IMR-90 (cell line): ENCODE measurements at regions not wholly inside any gene's neighbourhood (a gene's known extent, or its start where the extent isn't known, plus 50 kb on each side); places are given as distances from the start of the nearest gene placed in this dataset.

ENCODE experiments used
- ATAC-seq: fragments of 200-7000 bp; cut with Tn5 transposase; 2 replicates; pipeline ENCODE4 v1.9.1; 2020; ENCODE audit warnings: low read depth, mild to moderate bottlenecking, moderate library complexity
- BruUV-seq: library from RNA; stranded (reverse); fragments of 400-500 nt; replicated peaks from 2 replicates; lab custom pipeline; 2021; lab: Mats Ljungman, UMichigan
- CTCF ChIA-PET: fragments of 300-600 bp; formaldehyde crosslinking; extraction: SDS; loops from one replicate; lab custom pipeline; 2021; ENCODE audit warnings: antibody characterized with exemption; lab: Yijun Ruan, JAX
- POLR2A ChIA-PET: fragments of 300-600 bp; sonication (Branson Sonifier 250); formaldehyde crosslinking; loops from one replicate; lab custom pipeline; 2022; ENCODE audit warnings: antibody characterized with exemption; ENCODE audit not compliant: unreplicated experiment; lab: Charles Lee
- DNase-seq: peaks from one replicate; pipeline ENCODE4 v3.0.0; 2013
- H2AFZ ChIP-seq: replicated peaks from 2 replicates; pipeline ENCODE3; 2013; ENCODE audit warnings: low read length, mild to moderate bottlenecking; ENCODE audit not compliant: poor library complexity
- H2AK5ac ChIP-seq: 2 replicates; pipeline ENCODE4 v1.6.1; 2013; ENCODE audit warnings: low read depth, low read length, inconsistent platforms
- H2AK9ac ChIP-seq: replicated peaks from 2 replicates; pipeline ENCODE3; 2013; ENCODE audit warnings: mild to moderate bottlenecking, low read depth, low read length, moderate library complexity; ENCODE audit not compliant: poor library complexity
- H2BK120ac ChIP-seq: 2 replicates; pipeline ENCODE4 v1.6.1; 2013; ENCODE audit warnings: low read depth, low read length, inconsistent platforms
- H2BK15ac ChIP-seq: 3 replicates; pipeline ENCODE4 v1.6.1; 2013; ENCODE audit warnings: low read depth, low read length, inconsistent platforms
- H2BK20ac ChIP-seq: 2 replicates; pipeline ENCODE4 v1.6.1; 2013; ENCODE audit warnings: low read depth, mild to moderate bottlenecking, inconsistent platforms, low read length, moderate library complexity
- H2BK5ac ChIP-seq: 2 replicates; pipeline ENCODE4 v1.6.1; 2013; ENCODE audit warnings: mild to moderate bottlenecking, low read depth, low read length, inconsistent platforms; ENCODE audit not compliant: poor library complexity, severe bottlenecking
- H3K14ac ChIP-seq: replicated peaks from 2 replicates; pipeline ENCODE4 v1.6.1; 2013; ENCODE audit warnings: low read depth, low read length, inconsistent platforms
- H3K18ac ChIP-seq: 2 replicates; pipeline ENCODE4 v1.6.1; 2013; ENCODE audit warnings: low read depth, low read length, control low read depth
- H3K23ac ChIP-seq: 2 replicates; pipeline ENCODE4 v1.6.1; 2013; ENCODE audit warnings: low read depth, low read length, inconsistent platforms
- H3K27ac ChIP-seq: 2 replicates; pipeline ENCODE4 v1.5.1; 2013; ENCODE audit warnings: mild to moderate bottlenecking, control low read depth, low read length; ENCODE audit not compliant: insufficient read depth
- H3K27me3 ChIP-seq: 2 replicates; pipeline ENCODE4 v1.6.1; 2013; ENCODE audit warnings: low read length; ENCODE audit not compliant: control insufficient read depth, insufficient read depth
- H3K36me3 ChIP-seq: 2 replicates; pipeline ENCODE4 v1.6.1; 2013; ENCODE audit warnings: low read length, mixed read lengths; ENCODE audit not compliant: control insufficient read depth, insufficient read depth
- H3K4ac ChIP-seq: 2 replicates; pipeline ENCODE4 v1.6.1; 2013; ENCODE audit warnings: low read depth, low read length, inconsistent platforms
- H3K4me1 ChIP-seq: 2 replicates; pipeline ENCODE4 v1.6.1; 2013; ENCODE audit warnings: low read length, mixed read lengths; ENCODE audit not compliant: control insufficient read depth, insufficient read depth
- H3K4me2 ChIP-seq: 2 replicates; pipeline ENCODE4 v1.6.1; 2013; ENCODE audit warnings: low read depth, mild to moderate bottlenecking, control low read depth, low read length, moderate library complexity
- H3K4me3 ChIP-seq: 2 replicates; pipeline ENCODE4 v1.5.1; 2013; ENCODE audit warnings: low read depth, mild to moderate bottlenecking, control low read depth, low read length, moderate library complexity; ENCODE audit not compliant: insufficient read depth
- H3K56ac ChIP-seq: 2 replicates; pipeline ENCODE4 v1.6.1; 2013; ENCODE audit warnings: low read length, inconsistent platforms; ENCODE audit not compliant: insufficient read depth; ENCODE audit errors: extremely low read depth
- H3K79me1 ChIP-seq, 2 experiments: 2 replicates each; pipeline ENCODE4 v1.6.1; 2013; ENCODE audit warnings: low read length in 2 of 2, inconsistent platforms in 1 of 2, low read depth in 1 of 2
- H3K9ac ChIP-seq: 2 replicates; pipeline ENCODE4 v1.6.1; 2013; ENCODE audit warnings: low read depth, low read length, control low read depth
- H3K9me1 ChIP-seq: 2 replicates; pipeline ENCODE4 v1.6.1; 2013; ENCODE audit warnings: low read length, inconsistent platforms; ENCODE audit not compliant: insufficient read depth
- H3K9me3 ChIP-seq: 2 replicates; pipeline ENCODE4 v1.6.1; 2013; ENCODE audit warnings: low read length; ENCODE audit not compliant: control insufficient read depth, insufficient read depth
- H4K20me1 ChIP-seq: 2 replicates; pipeline ENCODE4 v1.6.1; 2013; ENCODE audit warnings: low read length, inconsistent platforms; ENCODE audit not compliant: insufficient read depth
- H4K5ac ChIP-seq: 2 replicates; pipeline ENCODE4 v1.6.1; 2013; ENCODE audit warnings: mild to moderate bottlenecking, low read depth, low read length, control low read depth
- H4K8ac ChIP-seq, 2 experiments: 2 replicates each; pipeline ENCODE4 v1.6.1; 2013; ENCODE audit warnings: low read depth in 2 of 2, low read length in 2 of 2, control low read depth in 1 of 2, inconsistent platforms in 1 of 2
- H4K91ac ChIP-seq: 2 replicates; pipeline ENCODE4 v1.6.1; 2013; ENCODE audit warnings: low read depth, low read length, inconsistent platforms; ENCODE audit not compliant: insufficient read depth
- CEBPB ChIP-seq: IDR thresholded peaks from 2 replicates; pipeline ENCODE4 v1.6.1; 2012; ENCODE audit warnings: low read depth, low read length, improper control_type of control experiment
- FOS ChIP-seq: fragments of 150-350 bp; IDR thresholded peaks from 2 replicates; pipeline ENCODE4 v1.6.1; 2016; ENCODE audit warnings: low read depth, low read length
- MAFK ChIP-seq: IDR thresholded peaks from 2 replicates; pipeline ENCODE4 v1.6.1; 2012; ENCODE audit warnings: low read depth, low read length, improper control_type of control experiment
- MXI1 ChIP-seq: IDR thresholded peaks from 2 replicates; pipeline ENCODE4 v1.6.1; 2012; ENCODE audit warnings: low read depth, mild to moderate bottlenecking, low read length, moderate library complexity, borderline replicate concordance
- RFX5 ChIP-seq: IDR thresholded peaks from 2 replicates; pipeline ENCODE4 v1.8.0; 2012; ENCODE audit warnings: low read depth, mild to moderate bottlenecking, low read length, moderate library complexity
- WGBS, 2 experiments: methylation state at CpG; one replicate each; pipeline versions ENCODE4 v1.1.5 to v1.1.7; 2013; ENCODE audit warnings: missing lambda C conversion rate in 2 of 2; ENCODE audit not compliant: insufficient read length in 1 of 2; ENCODE audit errors: extremely low coverage in 2 of 2; 5-methylcytosine and 5-hydroxymethylcytosine counted together
- dilution Hi-C: fragments of 300-500 bp; cut with HindIII; formaldehyde crosslinking; loops from one replicate; pipeline ENCODE4 v1.14.3; 2018; ENCODE audit warnings: low sequenced_read_pairs; ENCODE audit not compliant: unreplicated experiment
- in situ Hi-C: fragments of 300-500 bp; cut with MboI; formaldehyde crosslinking; loops from 3 replicates; pipeline ENCODE4 v1.14.3; 2019; ENCODE audit warnings: low sequenced_read_pairs, inconsistent platforms, mixed read lengths
- intact Hi-C: fragments of 100-400 bp; cut with micrococcal nuclease; formaldehyde crosslinking; loops from 2 replicates; pipeline ENCODE4 v1.10.0; 2022
- TF ChIP-seq, protein P1 (sequence below): fragments of 150-350 bp; IDR thresholded peaks from 2 replicates; pipeline ENCODE4 v1.6.1; 2016; ENCODE audit warnings: low read depth, mild to moderate bottlenecking, low read length, moderate library complexity, borderline replicate concordance

DNA sequence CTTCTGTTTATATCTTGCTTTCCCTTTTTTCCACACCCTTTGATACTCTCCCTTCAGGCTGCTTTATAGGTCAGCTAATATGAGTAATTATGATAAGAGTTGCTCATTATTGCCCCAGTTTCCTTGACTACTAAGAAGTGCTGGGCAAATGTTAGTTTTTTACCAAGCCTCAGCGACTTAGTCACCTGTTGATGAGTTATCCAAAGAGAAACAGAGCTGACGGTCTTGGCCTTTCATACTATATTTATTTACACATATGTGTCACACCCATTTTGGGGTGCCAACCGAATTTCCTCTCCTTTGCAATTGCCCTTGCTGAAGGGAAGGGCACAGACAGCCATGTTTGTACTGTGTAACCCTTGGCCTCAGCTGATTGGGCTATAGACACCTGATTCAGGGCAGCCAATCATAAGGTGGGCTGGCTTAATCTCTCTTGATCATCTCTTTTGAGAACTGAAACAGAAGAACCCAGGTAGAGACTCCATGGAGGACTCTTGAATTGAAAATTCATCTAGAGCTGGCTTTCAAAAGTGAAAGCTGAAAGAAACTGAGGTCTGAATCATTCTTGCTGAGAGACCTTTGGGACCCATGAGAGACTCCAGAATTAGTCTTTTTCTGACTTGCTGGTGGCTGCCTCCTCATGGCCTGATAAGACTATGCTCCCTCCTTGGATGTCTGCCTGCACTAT, 111.7 kb upstream of the RPS6KA3 start:
- Histone ChIP-seq H4K8ac (no peak overlapping the region), H3K9me3 (no peaks in the 10 kb centered on the region), H2AK5ac (no peak overlapping the region), H2BK5ac (no peak overlapping the region), H3K9me1 (no peaks in the 10 kb centered on the region), H4K5ac (no peak overlapping the region), H4K91ac (no peak overlapping the region), H2AFZ (no peak overlapping the region), H2AK9ac (no peak overlapping the region), H3K9ac (no peak overlapping the region), H2BK20ac (no peak overlapping the region), H3K27ac (no peak overlapping the region), H3K4me1 (no peaks in the 10 kb centered on the region), H3K4ac (no peak overlapping the region), H3K79me1 (no peaks in the 10 kb centered on the region), H3K14ac (no peak overlapping the region), H3K18ac (no peak overlapping the region), H3K23ac (no peak overlapping the region), H3K27me3 (no peaks in the 10 kb centered on the region; the same call in none of the 2 replicates), H2BK15ac (no peak overlapping the region), H3K4me2 (no peak overlapping the region), H3K36me3 (no peaks in the 10 kb centered on the region), H2BK120ac (no peak overlapping the region), H4K20me1 (no peaks in the 10 kb centered on the region), H3K56ac (no peak overlapping the region), H3K4me3 (no peak overlapping the region)
- no TSS peak for BruUV-seq
- in situ Hi-C loops (no loop called here), intact Hi-C loops (no loop called here), dilution Hi-C loops (no loop called here)
- no CpG with 5 or more reads among the region's 3 CpGs for WGBS, 2 experiments
- TF ChIP-seq FOS: no peak
- TF ChIP-seq, protein P1, sequence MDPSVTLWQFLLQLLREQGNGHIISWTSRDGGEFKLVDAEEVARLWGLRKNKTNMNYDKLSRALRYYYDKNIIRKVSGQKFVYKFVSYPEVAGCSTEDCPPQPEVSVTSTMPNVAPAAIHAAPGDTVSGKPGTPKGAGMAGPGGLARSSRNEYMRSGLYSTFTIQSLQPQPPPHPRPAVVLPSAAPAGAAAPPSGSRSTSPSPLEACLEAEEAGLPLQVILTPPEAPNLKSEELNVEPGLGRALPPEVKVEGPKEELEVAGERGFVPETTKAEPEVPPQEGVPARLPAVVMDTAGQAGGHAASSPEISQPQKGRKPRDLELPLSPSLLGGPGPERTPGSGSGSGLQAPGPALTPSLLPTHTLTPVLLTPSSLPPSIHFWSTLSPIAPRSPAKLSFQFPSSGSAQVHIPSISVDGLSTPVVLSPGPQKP: no peak
- no peak for TF ChIP-seq CEBPB
- TF ChIP-seq MAFK: no peak
- TF ChIP-seq MXI1: no peak
- no peak for TF ChIP-seq RFX5
- ChIA-PET CTCF (interaction anchor here (0.5 kb wide), 1 partner anchor 153 kb away, joined by 3 read pairs; no protein-coding TSS in a partner anchor), POLR2A (no interaction called here)
- ATAC-seq: no peak
- DNase-seq: peak; percentile 31
